Large intestine (tissue), 3 donors: ENCODE measurements at regions not wholly inside any gene's neighbourhood (a gene's known extent, or its start where the extent isn't known, plus 50 kb on each side); places are given as distances from the start of the nearest gene placed in this dataset.

ENCODE experiments used
- DNase-seq, 2 donors: peaks; one replicate each; pipeline versions ENCODE4 v3.0.0 to v3.0.0-alpha.2; 2013
- H3K27ac ChIP-seq: one replicate; pipeline ENCODE4 v1.5.1; 2013; ENCODE audit warnings: low read length
- H3K27me3 ChIP-seq: 2 replicates; pipeline ENCODE4 v1.6.1; 2013; ENCODE audit warnings: low read length; ENCODE audit not compliant: control insufficient read depth, insufficient read depth
- H3K36me3 ChIP-seq: 2 replicates; pipeline ENCODE4 v1.6.1; 2013; ENCODE audit warnings: low read length; ENCODE audit not compliant: control insufficient read depth, insufficient read depth
- H3K4me1 ChIP-seq: one replicate; pipeline ENCODE4 v1.6.1; 2013; ENCODE audit warnings: low read length; ENCODE audit not compliant: control insufficient read depth, insufficient read depth
- H3K4me3 ChIP-seq: one replicate; pipeline ENCODE4 v1.5.1; 2013; ENCODE audit warnings: low read length
- H3K9me3 ChIP-seq: one replicate; pipeline ENCODE4 v1.6.1; 2013; ENCODE audit warnings: mild to moderate bottlenecking, low read depth, low read length, moderate library complexity; ENCODE audit not compliant: control insufficient read depth
- WGBS: methylation state at CpG from one replicate; pipeline ENCODE4 v1.1.5; 2013; ENCODE audit warnings: low lambda C conversion rate; ENCODE audit not compliant: insufficient coverage; 5-methylcytosine and 5-hydroxymethylcytosine counted together

GRCh38 chr15:31792611-31793199 is 237.6 kb upstream of the CHRNA7 start:
- no peaks in the 10 kb centered on the region for H3K4me1 ChIP-seq
- H3K36me3 ChIP-seq, result no peaks in the 10 kb centered on the region
- no peak overlapping the region for H3K4me3 ChIP-seq
- no peaks in the 10 kb centered on the region for H3K9me3 ChIP-seq
- H3K27me3 ChIP-seq, result no peaks in the 10 kb centered on the region
- DNase-seq, result no peak
- no peak overlapping the region for H3K27ac ChIP-seq
- no CpG with 5 or more reads among the region's 9 CpGs for WGBS

- Histone ChIP-seq H3K36me3 (no peaks in the 10 kb centered on the region), H3K27ac (no peak overlapping the region), H3K4me3 (no peak overlapping the region), H3K27me3 (no peaks in the 10 kb centered on the region), H3K4me1 (no peaks in the 10 kb centered on the region), H3K9me3 (no peaks in the 10 kb centered on the region)
- no CpG with 5 or more reads among the region's 1 CpG for WGBS
- no peak for DNase-seq
These were observed 231.0 kb upstream of the CHRNA7 start for GRCh38 chr15:31799319-31799714.

- H3K27ac ChIP-seq, result no peak overlapping the region
These were observed 230.5 kb upstream of the CHRNA7 start for GRCh38 chr15:31799715-31800321.

GRCh38 chr15:31801152-31801551 is 229.2 kb upstream of the CHRNA7 start:
- Histone ChIP-seq H3K27me3 (no peaks in the 10 kb centered on the region), H3K9me3 (no peaks in the 10 kb centered on the region), H3K36me3 (no peaks in the 10 kb centered on the region), H3K27ac (no peak overlapping the region), H3K4me3 (no peak overlapping the region), H3K4me1 (no peaks in the 10 kb centered on the region)
- no CpG with 5 or more reads among the region's 5 CpGs for WGBS
- DNase-seq, result no peak

More at GRCh38 chr15:31799715-31800321, 230.5 kb upstream of the CHRNA7 start:
- H3K4me1 ChIP-seq, result no peaks in the 10 kb centered on the region
- H3K9me3 ChIP-seq, result no peaks in the 10 kb centered on the region
- no peak for DNase-seq
- H3K4me3 ChIP-seq, result no peak overlapping the region
- 100% methylated on average over 1 of the region's 7 CpGs for WGBS
- no peaks in the 10 kb centered on the region for H3K27me3 ChIP-seq
- H3K36me3 ChIP-seq, result no peaks in the 10 kb centered on the region

GRCh38 chr15:31802761-31803160 is 227.6 kb upstream of the CHRNA7 start:
- Histone ChIP-seq H3K4me1 (no peaks in the 10 kb centered on the region), H3K27ac (no peak overlapping the region), H3K36me3 (no peaks in the 10 kb centered on the region), H3K4me3 (no peak overlapping the region), H3K9me3 (no peaks in the 10 kb centered on the region), H3K27me3 (no peaks in the 10 kb centered on the region)
- no peak for DNase-seq
- no CpG with 5 or more reads among the region's 3 CpGs for WGBS

GRCh38 chr15:31803388-31803884 is 226.9 kb upstream of the CHRNA7 start:
- Histone ChIP-seq H3K36me3 (no peaks in the 10 kb centered on the region), H3K9me3 (no peaks in the 10 kb centered on the region), H3K4me3 (no peak overlapping the region), H3K27me3 (no peaks in the 10 kb centered on the region), H3K4me1 (no peaks in the 10 kb centered on the region), H3K27ac (no peak overlapping the region)
- no peak for DNase-seq
- no CpG with 5 or more reads among the region's 3 CpGs for WGBS

GRCh38 chr15:31805090-31805662 is 225.1 kb upstream of the CHRNA7 start:
- WGBS, result no CpG with 5 or more reads among the region's 5 CpGs
- DNase-seq, result no peak
- Histone ChIP-seq H3K36me3 (no peaks in the 10 kb centered on the region), H3K27ac (no peak overlapping the region), H3K4me1 (no peaks in the 10 kb centered on the region), H3K27me3 (no peaks in the 10 kb centered on the region), H3K4me3 (no peak overlapping the region), H3K9me3 (no peaks in the 10 kb centered on the region)

- no peak overlapping the region for H3K27ac ChIP-seq
- no peak overlapping the region for H3K4me3 ChIP-seq
- H3K4me1 ChIP-seq, result no peaks in the 10 kb centered on the region
- H3K36me3 ChIP-seq, result no peaks in the 10 kb centered on the region
- no peaks in the 10 kb centered on the region for H3K27me3 ChIP-seq
- no peaks in the 10 kb centered on the region for H3K9me3 ChIP-seq
- no peak for DNase-seq
These were observed 224.2 kb upstream of the CHRNA7 start for GRCh38 chr15:31806106-31806505.

- H3K4me3 ChIP-seq, result no peak overlapping the region
- H3K27ac ChIP-seq, result no peak overlapping the region
- H3K9me3 ChIP-seq, result no peaks in the 10 kb centered on the region
- no peaks in the 10 kb centered on the region for H3K36me3 ChIP-seq
- no peaks in the 10 kb centered on the region for H3K27me3 ChIP-seq
- DNase-seq, result no peak
- H3K4me1 ChIP-seq, result no peaks in the 10 kb centered on the region
- WGBS, result no CpG with 5 or more reads among the region's 10 CpGs
These were observed 218.7 kb upstream of the CHRNA7 start for GRCh38 chr15:31811641-31812040.

- no peaks in the 10 kb centered on the region for H3K27me3 ChIP-seq
- no peaks in the 10 kb centered on the region for H3K9me3 ChIP-seq
These were observed 216.2 kb upstream of the CHRNA7 start for GRCh38 chr15:31814082-31814481.

More at GRCh38 chr15:31814082-31814481, 216.2 kb upstream of the CHRNA7 start:
- no CpG with 5 or more reads among the region's 5 CpGs for WGBS
- Histone ChIP-seq H3K27ac (no peak overlapping the region), H3K4me3 (no peak overlapping the region), H3K4me1 (no peaks in the 10 kb centered on the region), H3K36me3 (no peaks in the 10 kb centered on the region)
- DNase-seq, result no peak
